Testis (tissue), 2 donors: ENCODE measurements at regions not wholly inside any gene's neighbourhood (a gene's known extent, or its start where the extent isn't known, plus 50 kb on each side); places are given as distances from the start of the nearest gene placed in this dataset.

Experiments
- POLR2A ChIP-seq: fragments of 450-650 bp; IDR thresholded peaks from one replicate; pipeline ENCODE4 v1.6.1; 2017; ENCODE audit warnings: antibody characterized with exemption, mild to moderate bottlenecking, moderate library complexity
- TF ChIP-seq, protein P1 (sequence below), 3 experiments: fragments of 450-650 bp in 2 of 3; fragments of 200-600 bp in 1 of 3; sonication (generic) in 1 of 3; IDR thresholded peaks; one replicate each; pipeline ENCODE4 v1.5.1; 2016 to 2019; ENCODE audit warnings: antibody characterized with exemption in 3 of 3, mild to moderate bottlenecking in 2 of 3, moderate library complexity in 1 of 3

DNA sequence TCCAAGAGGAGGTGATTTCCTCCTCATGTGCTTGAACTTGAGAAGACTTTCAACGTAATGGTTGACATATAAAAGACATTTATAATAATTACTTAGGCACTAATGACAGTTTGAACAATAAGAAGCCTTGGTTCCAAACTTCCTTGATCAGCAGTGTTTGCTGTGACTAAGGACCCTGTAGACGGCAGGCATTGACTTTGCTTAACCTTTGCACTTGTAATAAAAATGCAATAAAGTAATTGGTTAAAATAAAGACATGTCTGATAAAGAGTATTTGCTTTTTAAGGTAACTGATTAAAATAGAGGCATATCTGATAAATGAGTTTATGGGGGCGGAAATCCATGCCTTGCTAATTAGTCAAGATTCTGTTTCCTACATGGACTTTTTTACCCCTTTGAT, 82.2 kb upstream of the ST8SIA3 start:
- TF ChIP-seq, protein P1, sequence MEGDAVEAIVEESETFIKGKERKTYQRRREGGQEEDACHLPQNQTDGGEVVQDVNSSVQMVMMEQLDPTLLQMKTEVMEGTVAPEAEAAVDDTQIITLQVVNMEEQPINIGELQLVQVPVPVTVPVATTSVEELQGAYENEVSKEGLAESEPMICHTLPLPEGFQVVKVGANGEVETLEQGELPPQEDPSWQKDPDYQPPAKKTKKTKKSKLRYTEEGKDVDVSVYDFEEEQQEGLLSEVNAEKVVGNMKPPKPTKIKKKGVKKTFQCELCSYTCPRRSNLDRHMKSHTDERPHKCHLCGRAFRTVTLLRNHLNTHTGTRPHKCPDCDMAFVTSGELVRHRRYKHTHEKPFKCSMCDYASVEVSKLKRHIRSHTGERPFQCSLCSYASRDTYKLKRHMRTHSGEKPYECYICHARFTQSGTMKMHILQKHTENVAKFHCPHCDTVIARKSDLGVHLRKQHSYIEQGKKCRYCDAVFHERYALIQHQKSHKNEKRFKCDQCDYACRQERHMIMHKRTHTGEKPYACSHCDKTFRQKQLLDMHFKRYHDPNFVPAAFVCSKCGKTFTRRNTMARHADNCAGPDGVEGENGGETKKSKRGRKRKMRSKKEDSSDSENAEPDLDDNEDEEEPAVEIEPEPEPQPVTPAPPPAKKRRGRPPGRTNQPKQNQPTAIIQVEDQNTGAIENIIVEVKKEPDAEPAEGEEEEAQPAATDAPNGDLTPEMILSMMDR (IDR thresholded peaks at IDR 0.05) = no peak
- no peak for TF ChIP-seq POLR2A
